NCI-H748 treated with DMSO at 0.1 percent for 48 hours (cell line): ENCODE measurements at regions not wholly inside any gene's neighbourhood (a gene's known extent, or its start where the extent isn't known, plus 50 kb on each side); places are given as distances from the start of the nearest gene placed in this dataset.
A peak's percentile ranks its signal among the peaks of the same experiment; 100 is the strongest.

Source experiments
- DNase-seq: peaks from one replicate; lab custom pipeline; 2025; lab: John Stamatoyannopoulos, UW

GRCh38 chr12:61896436-61896835, 363.8 kb upstream of the USP15 start:
- peak; percentile 7 for DNase-seq

DNA sequence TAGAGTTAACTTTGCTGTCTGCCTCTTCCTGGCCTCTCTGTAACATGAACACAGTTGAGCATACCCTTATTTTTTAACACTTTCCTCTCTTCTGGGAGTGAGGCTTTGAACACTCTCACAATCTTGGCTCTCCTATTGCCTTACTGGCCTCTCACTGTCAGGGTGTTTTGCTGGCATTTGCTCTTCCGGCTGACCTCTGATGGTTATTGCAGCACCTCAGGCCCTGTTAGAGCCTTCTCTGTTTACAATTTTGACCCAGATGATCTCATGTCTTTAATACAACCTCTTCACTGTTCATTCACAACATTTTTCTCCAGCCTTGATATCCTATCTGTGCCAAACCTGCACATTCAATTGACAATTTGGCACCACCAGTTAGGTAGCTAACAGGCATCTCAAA, 357.8 kb upstream of the USP15 start:
- no peak for DNase-seq

- DNase-seq: no peak
Observed at GRCh38 chr12:61911113-61911512, 349.1 kb upstream of the USP15 start.

DNA sequence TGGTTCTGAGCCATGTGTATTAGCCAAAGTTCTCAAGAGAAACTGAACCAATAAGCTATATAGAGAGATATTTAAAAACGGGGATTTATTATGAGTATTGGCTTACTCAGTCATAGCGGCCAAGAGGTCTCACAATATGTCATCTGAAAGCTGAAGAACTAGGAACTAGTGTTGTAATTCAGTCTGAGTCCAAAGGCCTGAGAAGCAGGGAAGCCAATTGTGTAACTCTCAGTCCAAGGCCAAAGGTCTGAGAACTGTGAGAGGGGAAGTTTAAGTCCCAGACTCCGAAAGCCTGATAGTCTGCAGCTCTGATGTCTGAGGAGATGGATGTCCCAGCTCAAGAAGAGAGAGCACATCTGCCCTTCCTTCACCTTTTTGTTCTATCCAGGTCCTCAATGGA, 344.8 kb upstream of the USP15 start:
- no peak for DNase-seq

DNA sequence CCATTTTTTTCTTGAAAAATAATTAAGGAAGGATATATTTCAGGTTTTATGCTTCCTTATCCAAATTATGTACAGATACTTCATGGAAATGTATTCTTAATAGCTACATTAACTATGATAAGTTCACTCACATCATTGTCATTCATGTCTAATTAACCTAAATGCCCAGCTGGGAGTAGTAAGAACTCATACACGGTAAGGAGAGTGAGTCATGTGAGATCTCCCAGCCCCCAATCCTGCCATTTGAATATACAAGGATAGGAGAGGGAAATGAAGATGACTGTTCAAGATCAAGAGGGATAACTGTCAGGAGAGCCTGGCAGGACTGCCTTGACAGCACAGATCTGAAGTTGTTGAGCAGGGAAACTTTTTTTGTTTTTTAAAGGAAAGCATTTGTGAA, 343.4 kb upstream of the USP15 start:
- no peak for DNase-seq

- DNase-seq: no peak
Observed at GRCh38 chr12:61919686-61920085, 340.5 kb upstream of the USP15 start.

- no peak for DNase-seq
Observed at GRCh38 chr12:61920230-61920629, 340.0 kb upstream of the USP15 start.

- DNase-seq: no peak
Observed at GRCh38 chr12:61923152-61923551, 337.1 kb upstream of the USP15 start.

GRCh38 chr12:61934564-61934963, 325.6 kb upstream of the USP15 start:
- DNase-seq: no peak

- DNase-seq: no peak
Observed at GRCh38 chr12:61939977-61940376, 320.2 kb upstream of the USP15 start.

DNA sequence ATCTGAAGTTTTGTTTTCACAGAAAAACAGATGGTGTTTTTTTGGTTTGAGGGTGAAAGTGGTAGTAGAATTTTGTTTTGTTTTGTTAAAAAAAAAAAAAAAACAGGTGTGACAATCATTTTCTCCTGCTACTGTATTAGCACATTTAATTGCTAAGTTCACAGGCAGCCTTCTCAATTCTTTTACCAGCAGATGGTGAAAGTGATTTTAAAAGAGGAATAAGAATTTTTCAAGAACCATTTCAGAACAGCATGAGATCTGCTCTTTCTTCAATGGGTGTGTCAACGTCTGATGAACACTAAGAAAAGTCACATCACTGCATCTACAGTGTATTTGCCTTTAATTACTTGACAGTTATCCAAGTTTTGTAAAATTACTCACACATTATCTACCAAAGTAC, 303.7 kb upstream of the USP15 start:
- DNase-seq: no peak

GRCh38 chr12:61974461-61974860, 285.7 kb upstream of the USP15 start:
- no peak for DNase-seq

- DNase-seq: no peak
Observed at GRCh38 chr12:61985830-61986229, 274.4 kb upstream of the USP15 start.

DNA sequence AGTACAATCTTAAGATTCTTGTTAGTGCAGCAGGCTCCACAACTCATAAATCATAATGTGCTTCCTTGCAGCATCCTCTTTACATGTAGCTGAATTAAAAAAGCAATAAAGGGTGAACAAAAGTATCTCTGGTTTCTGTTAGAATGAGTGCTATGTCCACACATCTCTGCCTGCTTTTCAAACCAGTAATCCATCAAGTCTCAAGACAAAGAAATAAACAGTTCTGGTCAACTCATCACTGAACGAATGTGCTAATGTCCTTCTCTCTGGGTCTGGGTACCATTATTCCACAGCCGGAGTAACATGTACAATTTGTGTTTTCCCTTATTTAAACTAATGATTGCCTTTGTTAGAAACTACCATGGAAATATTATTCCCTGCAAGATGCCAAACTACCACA, 273.0 kb upstream of the USP15 start:
- no peak for DNase-seq

GRCh38 chr12:61991661-61992060, 268.5 kb upstream of the USP15 start:
- DNase-seq: no peak

DNA sequence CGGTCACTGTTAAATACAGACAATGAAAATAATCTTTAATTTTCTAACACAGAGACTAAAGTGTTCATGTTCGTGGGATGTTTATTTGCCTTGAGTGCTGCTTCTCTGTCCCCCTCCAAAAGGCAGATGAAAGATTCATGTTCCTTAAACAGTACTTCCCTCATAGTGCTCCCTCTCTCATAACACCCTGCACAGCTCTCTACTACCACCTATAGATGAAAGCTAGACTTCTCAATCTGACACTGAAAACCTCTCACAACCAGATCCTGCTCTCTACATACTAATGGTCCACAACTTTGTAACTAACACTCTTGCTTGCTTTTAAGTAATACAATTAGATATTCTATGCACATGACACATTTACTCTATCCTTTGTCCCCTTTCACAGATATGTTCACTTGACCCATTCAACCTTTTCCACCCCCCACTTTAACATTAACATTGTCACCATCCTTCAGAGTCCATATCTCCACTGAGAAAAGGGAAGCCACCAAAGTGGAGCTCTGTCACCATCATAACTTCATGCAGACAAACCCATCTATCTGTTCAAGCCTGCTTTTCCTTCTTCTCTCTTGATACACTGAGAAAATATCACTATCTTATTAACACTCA, 266.4 kb upstream of the USP15 start:
- DNase-seq: peak; percentile 67

GRCh38 chr12:61996717-61997116, 263.5 kb upstream of the USP15 start:
- no peak for DNase-seq

DNA sequence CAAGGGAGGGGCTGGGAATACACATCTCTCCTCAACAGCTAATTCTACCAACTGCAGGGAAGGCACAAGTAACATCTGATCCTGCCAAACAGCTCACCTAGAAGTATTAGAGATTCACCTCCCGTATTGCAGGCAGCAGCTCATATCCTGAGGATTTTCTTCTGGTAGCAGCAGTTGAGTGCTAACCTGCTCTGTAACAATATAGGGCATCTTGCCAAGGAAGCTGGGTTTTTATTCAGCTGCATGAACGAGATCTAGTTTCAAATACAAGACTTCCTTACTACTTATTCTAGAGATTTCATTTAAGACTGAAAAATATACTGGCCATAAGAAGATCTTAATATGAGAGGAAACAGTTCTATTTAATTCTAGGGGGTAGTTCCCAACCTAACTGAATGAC, 261.4 kb upstream of the USP15 start:
- DNase-seq: no peak

DNA sequence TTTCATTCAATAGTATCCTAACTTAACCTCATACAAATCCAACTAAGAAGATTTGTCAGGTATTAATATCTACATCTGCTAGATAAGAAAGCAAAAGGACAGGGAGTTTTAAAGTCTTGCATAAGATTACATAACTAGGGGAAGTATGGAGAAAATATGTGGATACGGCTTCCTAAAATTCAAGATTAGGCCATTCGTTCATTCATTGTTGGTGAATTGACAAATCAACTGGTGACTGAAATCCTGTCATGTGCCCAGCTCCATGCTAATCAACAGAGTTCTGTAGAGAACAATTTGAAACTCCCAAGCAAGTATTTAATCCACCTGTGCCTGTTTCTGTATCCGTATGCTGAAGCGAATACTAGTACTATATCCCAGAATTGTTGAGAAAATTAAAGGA, 260.9 kb upstream of the USP15 start:
- DNase-seq: no peak

DNA sequence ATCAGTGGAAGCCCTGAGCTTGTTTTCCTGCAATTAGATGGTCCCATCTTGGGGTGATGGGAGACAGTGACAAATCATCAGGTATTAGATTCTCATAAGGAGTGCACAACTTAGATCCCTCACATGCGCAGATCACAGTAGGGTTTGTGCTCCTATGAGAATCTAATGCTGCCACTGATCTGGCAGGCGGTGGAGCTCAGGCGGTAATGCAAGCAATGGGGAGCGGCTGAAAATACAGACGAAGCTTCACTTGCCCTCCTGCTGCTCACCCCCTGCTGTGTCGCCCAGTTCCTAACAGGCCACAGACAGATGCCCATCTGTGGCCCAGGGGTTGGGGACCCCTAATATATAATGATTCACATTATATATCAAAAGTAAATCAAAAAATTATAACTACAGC, 258.8 kb upstream of the USP15 start:
- DNase-seq: no peak

GRCh38 chr12:62003226-62003625, 257.0 kb upstream of the USP15 start:
- DNase-seq: no peak

DNA sequence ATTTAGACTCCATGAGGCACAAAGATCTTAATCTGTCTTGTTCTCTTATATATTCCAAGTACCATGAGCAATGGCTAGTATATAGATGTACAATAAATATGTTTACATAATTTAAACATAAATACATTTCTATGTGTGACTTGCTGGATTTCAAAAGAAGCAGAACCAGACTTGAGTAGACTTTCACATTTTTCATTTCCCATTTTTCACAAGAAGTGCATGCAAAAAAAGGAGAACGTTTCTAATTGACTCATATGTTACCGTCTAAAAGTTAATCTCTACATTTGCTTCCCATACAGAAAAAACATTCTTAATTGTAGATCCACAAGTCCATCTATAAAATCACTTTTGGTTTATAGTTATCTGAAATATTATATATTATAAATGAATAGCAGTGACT, 256.5 kb upstream of the USP15 start:
- no peak for DNase-seq

GRCh38 chr12:62005615-62006014, 254.6 kb upstream of the USP15 start:
- no peak for DNase-seq

- peak; percentile 40 for DNase-seq
Observed at GRCh38 chr12:62006076-62006732, 254.0 kb upstream of the USP15 start.
